HCT116 (cell line): ENCODE measurements at regions not wholly inside any gene's neighbourhood (a gene's known extent, or its start where the extent isn't known, plus 50 kb on each side); places are given as distances from the start of the nearest gene placed in this dataset.
"Not testable (repeated sequence)": the region's sequence is repeated elsewhere in the genome, so short reads cannot be mapped to it uniquely, and the experiment has no call there.

Experiments
- ATAC-seq: fragments of 200-7000 bp; cut with Tn5 transposase; 2 replicates; pipeline ENCODE4 v1.9.1; 2020; ENCODE audit warnings: mild to moderate bottlenecking, moderate library complexity
- BruUV-seq: library from RNA; stranded (reverse); fragments of 400-500 nt; replicated peaks from 2 replicates; lab custom pipeline; 2021; lab: Mats Ljungman, UMichigan
- CTCF ChIA-PET: fragments of 300-600 bp; sonication (Branson Sonifier 250); formaldehyde crosslinking; loops from one replicate; lab custom pipeline; 2021; ENCODE audit warnings: antibody characterized with exemption; lab: Charles Lee
- POLR2A ChIA-PET: fragments of 300-600, 350-600 bp; sonication (Branson Sonifier 250); formaldehyde crosslinking; loops from one replicate; lab custom pipeline; 2021; ENCODE audit warnings: antibody characterized with exemption; lab: Charles Lee
- RAD21 ChIA-PET, 2 experiments: fragments of 300-600 bp; sonication (Branson Sonifier 250); formaldehyde crosslinking; loops; one replicate each; lab custom pipeline; 2023; ENCODE audit warnings: low total read pairs in 2 of 2; ENCODE audit not compliant: uncharacterized antibody in 2 of 2, unreplicated experiment in 2 of 2, low non-redundant PET in 1 of 2; lab: Charles Lee
- DNase-seq: peaks from one replicate; pipeline ENCODE4 v3.0.0-alpha.2; 2010; ENCODE audit warnings: low read depth, low spot score
- H2AFZ ChIP-seq: fragments of 200-600 bp; shearing (Covaris generic), sonication (generic); 2 replicates; pipeline ENCODE4 v1.6.1; 2017; ENCODE audit warnings: low read depth, mixed run types, mixed read lengths, antibody characterized with exemption, low read length; ENCODE audit not compliant: poor library complexity, severe bottlenecking
- H3K27ac ChIP-seq: 2 replicates; pipeline ENCODE4 v1.5.1; 2012; ENCODE audit warnings: low read depth, low read length
- H3K27me3 ChIP-seq: fragments of 200-600 bp; sonication (generic); 2 replicates; pipeline ENCODE4 v1.6.1; 2016; ENCODE audit warnings: mixed run types, low read length, mixed read lengths; ENCODE audit not compliant: insufficient read depth
- H3K36me3 ChIP-seq, 2 experiments: fragments of 200-500 bp in 1 of 2; fragments of 200-600 bp in 1 of 2; sonication (Bioruptor generic) in 1 of 2; sonication (generic) in 1 of 2; 2 replicates each; pipeline versions ENCODE4 v1.5.1 to v1.6.1; 2014 to 2016; ENCODE audit warnings: low read length in 2 of 2, inconsistent platforms in 1 of 2, mixed read lengths in 1 of 2, mixed run types in 1 of 2; ENCODE audit not compliant: insufficient read depth in 2 of 2, control insufficient read depth in 1 of 2
- H3K4me1 ChIP-seq, 2 experiments: fragments of 200-600 bp in 1 of 2; sonication (generic) in 1 of 2; 2 replicates each; pipeline versions ENCODE4 v1.5.1 to v1.6.1; 2012 to 2017; ENCODE audit warnings: low read length in 2 of 2, inconsistent platforms in 1 of 2, mild to moderate bottlenecking in 1 of 2, mixed read lengths in 1 of 2, mixed run types in 1 of 2, moderate library complexity in 1 of 2; ENCODE audit not compliant: insufficient read depth in 2 of 2, control insufficient read depth in 1 of 2
- H3K4me2 ChIP-seq: fragments of 200-600 bp; sonication (generic); 2 replicates; pipeline ENCODE4 v1.6.1; 2017; ENCODE audit warnings: mixed run types, low read length, mixed read lengths
- H3K4me3 ChIP-seq, 2 experiments: fragments of 200-600 bp in 1 of 2; sonication (generic) in 1 of 2; replicated peaks in 1 of 2; 2 replicates each; pipeline ENCODE4 v1.5.1; 2011 to 2016; ENCODE audit warnings: low read length in 2 of 2, control low read depth in 1 of 2, low read depth in 1 of 2, mild to moderate bottlenecking in 1 of 2, mixed read lengths in 1 of 2, mixed run types in 1 of 2
- H3K79me2 ChIP-seq: fragments of 200-600 bp; sonication (generic); 2 replicates; pipeline ENCODE4 v1.6.1; 2017; ENCODE audit warnings: mild to moderate bottlenecking, mixed run types, low read length, moderate library complexity, mixed read lengths; ENCODE audit not compliant: insufficient read depth
- H3K9ac ChIP-seq: fragments of 200-600 bp; sonication (generic); 2 replicates; pipeline ENCODE4 v1.6.1; 2016; ENCODE audit warnings: low read length, mixed read lengths
- H3K9me2 ChIP-seq: fragments of 200-600 bp; sonication (generic), shearing (Covaris generic); 2 replicates; pipeline ENCODE4 v1.6.1; 2017; ENCODE audit warnings: mixed run types, mild to moderate bottlenecking, moderate library complexity; ENCODE audit not compliant: insufficient read depth
- H3K9me3 ChIP-seq, 2 experiments: fragments of 200-500 bp in 1 of 2; fragments of 200-600 bp in 1 of 2; sonication (Bioruptor generic) in 1 of 2; sonication (generic) in 1 of 2; 2 replicates each; pipeline ENCODE4 v1.6.1; 2014 to 2017; ENCODE audit warnings: low read length in 2 of 2, mixed read lengths in 2 of 2, inconsistent platforms in 1 of 2, low read depth in 1 of 2, mild to moderate bottlenecking in 1 of 2, mixed run types in 1 of 2, moderate library complexity in 1 of 2; ENCODE audit not compliant: control insufficient read depth in 1 of 2, insufficient read depth in 1 of 2
- H4K20me1 ChIP-seq: fragments of 200-600 bp; sonication (generic), shearing (Covaris generic); 2 replicates; pipeline ENCODE4 v1.6.1; 2017; ENCODE audit warnings: mixed run types, mild to moderate bottlenecking, moderate library complexity; ENCODE audit not compliant: insufficient read depth
- EGR1 ChIP-seq: IDR thresholded peaks from 2 replicates; pipeline ENCODE4 v1.6.1; 2012; ENCODE audit warnings: low read depth
- SP1 ChIP-seq: IDR thresholded peaks from 2 replicates; pipeline ENCODE4 v1.6.1; 2012; ENCODE audit warnings: low read depth
- intact Hi-C: fragments of 100-400 bp; cut with micrococcal nuclease; formaldehyde crosslinking; loops from 2 replicates; pipeline ENCODE4 v1.10.0; 2022

GRCh38 chr16:29286796-29287195 lies 119.7 kb downstream of the NPIPB11 start:
- intact Hi-C loops, H3K79me2 ChIP-seq, ATAC-seq, DNase-seq, H2AFZ ChIP-seq, H4K20me1 ChIP-seq, H3K27me3 ChIP-seq, RAD21 ChIA-PET, POLR2A ChIA-PET, H3K9me2 ChIP-seq, CTCF ChIA-PET, H3K9ac ChIP-seq, H3K4me2 ChIP-seq, H3K4me3 ChIP-seq, H3K27ac ChIP-seq, BruUV-seq, H3K36me3 ChIP-seq, H3K9me3 ChIP-seq: not testable (repeated sequence)
- peaks cover 18 to 31% of the 10 kb centered on the region in 2 experiments for H3K4me1 ChIP-seq

GRCh38 chr16:29286161-29286560 lies 120.3 kb downstream of the NPIPB11 start:
- CTCF ChIA-PET, H4K20me1 ChIP-seq, H3K79me2 ChIP-seq, H3K27ac ChIP-seq, ATAC-seq, RAD21 ChIA-PET, H2AFZ ChIP-seq, intact Hi-C loops, DNase-seq, H3K9ac ChIP-seq, H3K27me3 ChIP-seq, H3K9me3 ChIP-seq, H3K36me3 ChIP-seq, H3K4me2 ChIP-seq, H3K9me2 ChIP-seq, H3K4me3 ChIP-seq, BruUV-seq, POLR2A ChIA-PET: not testable (repeated sequence)
- peaks cover 12 to 24% of the 10 kb centered on the region in 2 experiments for H3K4me1 ChIP-seq

- BruUV-seq, H2AFZ ChIP-seq, H3K27me3 ChIP-seq, DNase-seq, RAD21 ChIA-PET, H3K9me2 ChIP-seq, H3K36me3 ChIP-seq, H3K9me3 ChIP-seq, POLR2A ChIA-PET, H3K79me2 ChIP-seq, intact Hi-C loops, H4K20me1 ChIP-seq, CTCF ChIA-PET: not testable (repeated sequence)
- peak; percentile 56 for ATAC-seq
- H3K4me3 ChIP-seq, result 0 out of 4 replicates have a peak overlapping the region, but pooled peaks of 1 of the 2 experiments have one; percentile 4
- peaks cover 7 to 16% of the 10 kb centered on the region in 2 experiments for H3K4me1 ChIP-seq
- peak overlapping the region; percentile 61 for H3K4me2 ChIP-seq
- peak overlapping the region; percentile 23; the same call in 1 of the 2 replicates for H3K9ac ChIP-seq
- H3K27ac ChIP-seq, result peak overlapping the region; percentile 40
- TF ChIP-seq SP1 (peak; percentile 29; the same call in 1 of the 2 replicates), EGR1 (0 out of 2 replicates have a peak, but pooled peaks have one; percentile 27)
These were observed 121.2 kb downstream of the NPIPB11 start for GRCh38 chr16:29285151-29285885.

GRCh38 chr16:29284723-29285122 lies 121.8 kb downstream of the NPIPB11 start:
- H3K9ac ChIP-seq, H3K79me2 ChIP-seq, H3K27me3 ChIP-seq, H3K36me3 ChIP-seq, H4K20me1 ChIP-seq, RAD21 ChIA-PET, H3K9me2 ChIP-seq, H3K9me3 ChIP-seq, BruUV-seq, H3K4me3 ChIP-seq, DNase-seq, POLR2A ChIA-PET, CTCF ChIA-PET, intact Hi-C loops, H2AFZ ChIP-seq: not testable (repeated sequence)
- Histone ChIP-seq H3K4me1 (peaks cover 7 to 13% of the 10 kb centered on the region in 2 experiments), H3K4me2 (peak overlapping the region; percentile 61; the same call in 1 of the 2 replicates), H3K27ac (peak overlapping the region; percentile 40)
- ATAC-seq, result peak; percentile 18; the same call in 1 of the 2 replicates
